ENCODE measurements at regions not wholly inside any gene's neighbourhood (a gene's known extent, or its start where the extent isn't known, plus 50 kb on each side); places are given as distances from the start of the nearest gene placed in this dataset.

GRCh38 chr2:15773204-15773603 lies 167.1 kb upstream of the MYCN start:
- no peak overlapping the region for H3K27ac ChIP-seq

DNA sequence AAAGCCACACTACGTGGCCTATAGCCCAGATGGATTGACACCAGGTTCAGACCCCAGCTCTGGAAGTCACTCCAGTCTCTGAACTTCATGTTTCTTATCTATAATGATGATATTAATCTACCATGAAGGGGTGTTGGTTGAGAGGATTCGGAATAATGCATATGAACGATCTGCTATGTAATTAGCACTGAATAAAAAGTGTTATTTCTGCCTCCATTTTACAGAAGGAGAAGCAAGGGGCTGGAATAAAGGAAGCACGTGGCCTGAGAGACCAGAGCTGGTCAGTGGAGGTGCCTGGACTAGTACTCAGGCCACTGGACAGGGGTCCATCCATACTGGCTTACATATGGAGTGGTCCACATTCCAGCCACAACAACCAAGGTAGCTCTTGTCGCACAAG lies 166.5 kb upstream of the MYCN start:
- no peak overlapping the region for H3K27ac ChIP-seq
- no peak for TF ChIP-seq ZFX (IDR thresholded peaks at IDR 0.05; ENCODE audit: borderline replicate concordance)
- TF ChIP-seq CTCF (IDR thresholded peaks at IDR 0.05): no peak

More at GRCh38 chr2:15773204-15773603, 167.1 kb upstream of the MYCN start:
- TF ChIP-seq CTCF (IDR thresholded peaks at IDR 0.05) (no peak), ZFX (IDR thresholded peaks at IDR 0.05; ENCODE audit: borderline replicate concordance) (no peak)

GRCh38 chr2:15775753-15776628 lies 164.4 kb upstream of the MYCN start:
- TF ChIP-seq CTCF (IDR thresholded peaks at IDR 0.05) (no peak), ZFX (IDR thresholded peaks at IDR 0.05; ENCODE audit: borderline replicate concordance) (no peak)
- H3K27ac ChIP-seq: no peak overlapping the region

DNA sequence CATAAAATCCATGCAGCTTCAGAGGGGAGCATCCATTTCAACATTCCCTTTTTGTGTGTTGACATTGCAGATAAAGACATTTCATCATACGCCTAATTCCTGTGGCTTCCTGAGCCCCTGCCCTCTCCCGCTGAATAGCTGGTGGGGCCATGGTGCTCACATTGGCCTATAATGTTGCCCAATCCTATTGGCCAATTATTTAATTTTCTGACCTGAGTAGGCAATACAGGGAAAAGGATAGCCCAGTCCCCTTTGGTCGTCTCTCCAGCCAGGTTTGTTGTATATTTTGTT lies 163.8 kb upstream of the MYCN start:
- no peak overlapping the region for H3K27ac ChIP-seq
- TF ChIP-seq CTCF (IDR thresholded peaks at IDR 0.05): no peak
- TF ChIP-seq ZFX (IDR thresholded peaks at IDR 0.05; ENCODE audit: borderline replicate concordance): no peak

GRCh38 chr2:15776992-15777702 lies 163.2 kb upstream of the MYCN start:
- H3K27ac ChIP-seq: no peak overlapping the region
- no peak for TF ChIP-seq ZFX (IDR thresholded peaks at IDR 0.05; ENCODE audit: borderline replicate concordance)
- no peak for TF ChIP-seq CTCF (IDR thresholded peaks at IDR 0.05)

DNA sequence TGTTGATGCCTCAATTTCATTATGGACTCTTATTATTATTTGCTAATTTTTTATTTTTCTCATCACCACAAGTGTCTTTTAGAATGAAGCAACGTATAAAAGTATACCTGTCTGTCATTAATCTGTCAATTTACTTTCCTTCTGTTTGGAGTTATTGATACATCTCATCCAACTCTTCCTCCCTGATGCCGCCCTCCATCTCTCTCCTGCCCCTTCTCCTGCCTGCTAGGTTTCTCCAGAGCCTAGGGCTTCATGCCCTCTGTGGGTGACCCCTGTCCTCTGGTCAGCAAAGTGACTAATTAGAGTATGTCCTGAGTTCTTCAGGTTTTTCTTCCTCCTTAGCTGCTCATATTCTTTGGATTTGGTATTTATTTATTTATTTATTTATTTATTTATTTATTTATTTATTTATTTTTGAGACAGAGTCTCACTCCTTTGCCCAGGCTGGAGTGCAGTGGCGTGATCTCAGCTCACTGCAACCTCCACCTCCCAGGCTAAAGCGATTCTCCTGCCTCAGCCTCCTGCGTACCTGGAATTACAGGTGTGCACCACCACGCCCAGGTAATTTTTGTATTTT lies 162.5 kb upstream of the MYCN start:
- H3K27ac ChIP-seq: no peak overlapping the region
- TF ChIP-seq CTCF (IDR thresholded peaks at IDR 0.05) (no peak), ZFX (IDR thresholded peaks at IDR 0.05; ENCODE audit: borderline replicate concordance) (no peak)

Measured in 22Rv1 (cell line).